Trophoblast cell (in vitro differentiated cells and primary cell): ENCODE measurements at regions not wholly inside any gene's neighbourhood (a gene's known extent, or its start where the extent isn't known, plus 50 kb on each side); places are given as distances from the start of the nearest gene placed in this dataset.

Source experiments
- DNase-seq, 2 donors: peaks; one replicate each; pipeline ENCODE4 v3.0.0-alpha.2; 2016
- H2AFZ ChIP-seq: 2 replicates; pipeline ENCODE4 v1.6.1; 2013; ENCODE audit warnings: low read length, moderate library complexity, mild to moderate bottlenecking; ENCODE audit not compliant: insufficient read depth, poor library complexity
- H2AK5ac ChIP-seq: 2 replicates; pipeline ENCODE4 v1.6.1; 2013; ENCODE audit warnings: mild to moderate bottlenecking, low read length
- H2BK120ac ChIP-seq: 2 replicates; pipeline ENCODE4 v1.6.1; 2013; ENCODE audit warnings: low read length, mild to moderate bottlenecking, moderate library complexity; ENCODE audit not compliant: insufficient read depth, poor library complexity
- H2BK12ac ChIP-seq: 2 replicates; pipeline ENCODE4 v1.6.1; 2013; ENCODE audit warnings: mild to moderate bottlenecking, low read length, moderate library complexity
- H2BK5ac ChIP-seq: 2 replicates; pipeline ENCODE4 v1.6.1; 2013; ENCODE audit warnings: low read length, low read depth, moderate library complexity, mild to moderate bottlenecking; ENCODE audit not compliant: poor library complexity
- H3K14ac ChIP-seq: 2 replicates; pipeline ENCODE4 v1.6.1; 2013; ENCODE audit warnings: mild to moderate bottlenecking, low read length
- H3K18ac ChIP-seq: 2 replicates; pipeline ENCODE4 v1.6.1; 2013; ENCODE audit warnings: mild to moderate bottlenecking, low read length
- H3K23ac ChIP-seq: 2 replicates; pipeline ENCODE4 v1.6.1; 2013; ENCODE audit warnings: low read length
- H3K27ac ChIP-seq: 2 replicates; pipeline ENCODE4 v1.5.1; 2013; ENCODE audit warnings: low read depth, mild to moderate bottlenecking, inconsistent platforms, low read length, moderate library complexity
- H3K27me3 ChIP-seq: 2 replicates; pipeline ENCODE4 v1.6.1; 2013; ENCODE audit warnings: inconsistent platforms, mild to moderate bottlenecking, low read length, moderate library complexity; ENCODE audit not compliant: insufficient read depth
- H3K36me3 ChIP-seq, 2 experiments: 1 replicate in 1 of 2; 2 replicates in 1 of 2; pipeline ENCODE4 v1.6.1; 2013; ENCODE audit warnings: low read length in 2 of 2, mild to moderate bottlenecking in 2 of 2, moderate library complexity in 1 of 2; ENCODE audit not compliant: insufficient read depth in 2 of 2, control insufficient read depth in 1 of 2
- H3K4ac ChIP-seq: 2 replicates; pipeline ENCODE4 v1.6.1; 2013; ENCODE audit warnings: low read depth, mild to moderate bottlenecking, low read length, moderate library complexity
- H3K4me1 ChIP-seq, 2 experiments: 1 replicate in 1 of 2; 2 replicates in 1 of 2; pipeline ENCODE4 v1.6.1; 2013; ENCODE audit warnings: low read length in 2 of 2, mild to moderate bottlenecking in 2 of 2, moderate library complexity in 1 of 2; ENCODE audit not compliant: insufficient read depth in 2 of 2, control insufficient read depth in 1 of 2
- H3K4me2 ChIP-seq: 2 replicates; pipeline ENCODE4 v1.6.1; 2013; ENCODE audit warnings: inconsistent platforms, mild to moderate bottlenecking, low read length, moderate library complexity
- H3K4me3 ChIP-seq: 2 replicates; pipeline ENCODE4 v1.5.1; 2013; ENCODE audit warnings: mild to moderate bottlenecking, low read depth, low read length, inconsistent platforms
- H3K79me1 ChIP-seq: one replicate; pipeline ENCODE4 v1.6.1; 2013; ENCODE audit warnings: low read length
- H3K79me2 ChIP-seq: 2 replicates; pipeline ENCODE4 v1.6.1; 2013; ENCODE audit warnings: low read length, mild to moderate bottlenecking; ENCODE audit not compliant: control insufficient read depth, insufficient read depth, poor library complexity
- H3K9ac ChIP-seq: 2 replicates; pipeline ENCODE4 v1.6.1; 2013; ENCODE audit warnings: mild to moderate bottlenecking, low read length
- H3K9me3 ChIP-seq: 2 replicates; pipeline ENCODE4 v1.6.1; 2013; ENCODE audit warnings: low read depth, mild to moderate bottlenecking, control low read depth, inconsistent platforms, low read length; ENCODE audit not compliant: insufficient read depth
- H4K12ac ChIP-seq: 2 replicates; pipeline ENCODE4 v1.6.1; 2013; ENCODE audit warnings: low read depth, mild to moderate bottlenecking, low read length, moderate library complexity
- H4K8ac ChIP-seq: 2 replicates; pipeline ENCODE4 v1.6.1; 2013; ENCODE audit warnings: low read depth, mild to moderate bottlenecking, low read length, moderate library complexity
- H4K91ac ChIP-seq: one replicate; pipeline ENCODE4 v1.6.1; 2013; ENCODE audit warnings: low read depth, mild to moderate bottlenecking, low read length, moderate library complexity
- WGBS: extraction: QIAGEN DNeasy Blood & Tissue Kit; methylation state at CpG from one replicate; pipeline ENCODE4 v1.1.7; 2013; ENCODE audit warnings: missing lambda C conversion rate; ENCODE audit not compliant: insufficient read length, insufficient coverage; ENCODE audit errors: extremely low coverage; 5-methylcytosine and 5-hydroxymethylcytosine counted together

DNA sequence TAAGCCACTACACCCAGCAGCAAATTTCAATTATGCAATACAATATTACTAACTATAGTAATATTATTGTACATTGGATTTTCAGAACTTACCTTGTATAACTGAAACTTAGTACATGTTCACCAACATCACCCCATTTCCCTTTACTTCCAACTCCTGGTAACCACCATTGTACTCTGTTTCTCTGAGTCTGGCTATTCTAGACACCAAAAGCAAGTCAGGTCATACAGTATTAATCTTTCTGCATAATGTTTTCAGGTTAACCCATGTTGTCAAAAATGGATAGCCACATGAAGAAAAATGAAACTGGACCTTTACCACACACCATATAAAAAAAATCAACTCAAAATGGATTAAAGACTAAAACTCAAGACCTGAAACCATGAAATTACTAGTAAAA is 558.2 kb downstream of the MMUT start:
- Histone ChIP-seq H3K27ac (no peak overlapping the region), H2BK5ac (no peak overlapping the region), H2AFZ (no peak overlapping the region), H3K79me2 (no peaks in the 10 kb centered on the region), H4K12ac (no peak overlapping the region), H3K79me1 (no peaks in the 10 kb centered on the region), H3K9ac (no peak overlapping the region), H3K4me3 (no peak overlapping the region), H3K4me1 (no peaks in the 10 kb centered on the region), H3K36me3 (no peaks in the 10 kb centered on the region), H3K18ac (no peak overlapping the region), H3K4me2 (no peak overlapping the region), H3K4ac (no peak overlapping the region), H3K23ac (no peak overlapping the region), H2BK12ac (no peak overlapping the region), H4K8ac (no peak overlapping the region), H2AK5ac (no peak overlapping the region), H3K9me3 (no peaks in the 10 kb centered on the region), H4K91ac (no peak overlapping the region), H3K27me3 (no peaks in the 10 kb centered on the region), H3K14ac (no peak overlapping the region), H2BK120ac (no peak overlapping the region)
- no peak for DNase-seq

DNA sequence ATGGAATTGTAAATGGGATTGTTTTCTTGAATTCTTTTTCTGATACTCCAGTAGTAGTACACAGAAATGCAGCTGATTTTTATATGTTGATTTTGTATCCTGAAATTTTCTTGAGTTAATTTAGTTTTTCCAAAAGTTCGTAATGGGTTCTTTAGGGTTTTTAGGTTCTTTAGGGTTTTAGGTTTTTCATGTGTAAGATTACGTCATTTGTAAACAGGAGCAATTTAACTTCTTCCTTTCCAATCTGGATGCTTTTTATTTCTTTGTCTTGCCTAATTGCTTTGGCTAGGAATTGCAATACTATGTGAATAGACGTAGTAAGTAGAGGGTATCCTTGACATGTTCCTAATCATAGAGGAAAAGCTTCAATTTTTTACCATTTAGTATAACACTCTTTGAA is 568.6 kb downstream of the MMUT start:
- no peak overlapping the region for H2BK120ac ChIP-seq
- H4K8ac ChIP-seq: no peak overlapping the region
- no peak overlapping the region for H3K14ac ChIP-seq
- no peak for DNase-seq
- H3K23ac ChIP-seq: no peak overlapping the region
- no peak overlapping the region for H3K4ac ChIP-seq
- H3K4me1 ChIP-seq: no peaks in the 10 kb centered on the region
- no peak overlapping the region for H4K91ac ChIP-seq
- no peaks in the 10 kb centered on the region for H3K9me3 ChIP-seq
- no peaks in the 10 kb centered on the region for H3K79me2 ChIP-seq
- no peak overlapping the region for H3K9ac ChIP-seq
- H3K18ac ChIP-seq: no peak overlapping the region
- H3K36me3 ChIP-seq: no peaks in the 10 kb centered on the region
- H3K27me3 ChIP-seq: no peaks in the 10 kb centered on the region
- H3K4me2 ChIP-seq: no peak overlapping the region
- no peak overlapping the region for H2AFZ ChIP-seq
- no peak overlapping the region for H2BK5ac ChIP-seq
- no peak overlapping the region for H2BK12ac ChIP-seq
- H3K4me3 ChIP-seq: no peak overlapping the region
- no peak overlapping the region for H4K12ac ChIP-seq
- no peaks in the 10 kb centered on the region for H3K79me1 ChIP-seq
- H3K27ac ChIP-seq: no peak overlapping the region
- no peak overlapping the region for H2AK5ac ChIP-seq
- no CpG with 5 or more reads among the region's 3 CpGs for WGBS

DNA sequence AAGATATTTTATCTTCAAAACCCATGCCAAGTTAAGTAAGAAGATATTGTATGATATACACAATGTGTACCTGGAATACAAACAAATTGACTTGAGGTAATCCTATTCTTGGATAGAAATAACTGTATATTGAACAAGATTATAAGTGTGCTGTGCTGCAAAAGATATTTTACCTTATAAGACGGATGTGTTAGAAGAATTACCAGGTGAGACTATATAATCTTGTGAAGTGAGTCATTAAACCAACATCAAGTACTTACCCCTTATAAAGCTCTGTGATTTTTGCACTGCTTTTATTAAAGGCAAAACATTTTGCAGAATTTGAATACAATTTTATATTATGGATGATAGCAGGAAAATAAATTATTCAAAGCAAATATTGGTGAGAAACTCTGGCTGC is 570.0 kb downstream of the MMUT start:
- no peak overlapping the region for H3K4me2 ChIP-seq
- H2AK5ac ChIP-seq: no peak overlapping the region
- H3K18ac ChIP-seq: no peak overlapping the region
- no peak overlapping the region for H4K91ac ChIP-seq
- H3K27ac ChIP-seq: no peak overlapping the region
- H3K4ac ChIP-seq: no peak overlapping the region
- H4K12ac ChIP-seq: no peak overlapping the region
- no CpG with 5 or more reads among the region's 1 CpG for WGBS
- H3K14ac ChIP-seq: no peak overlapping the region
- DNase-seq: no peak
- H2AFZ ChIP-seq: no peak overlapping the region
- no peaks in the 10 kb centered on the region for H3K27me3 ChIP-seq
- H3K9ac ChIP-seq: no peak overlapping the region
- H4K8ac ChIP-seq: no peak overlapping the region
- H3K79me1 ChIP-seq: no peaks in the 10 kb centered on the region
- no peak overlapping the region for H2BK5ac ChIP-seq
- H3K4me1 ChIP-seq: no peaks in the 10 kb centered on the region
- no peak overlapping the region for H3K4me3 ChIP-seq
- no peaks in the 10 kb centered on the region for H3K9me3 ChIP-seq
- no peak overlapping the region for H2BK120ac ChIP-seq
- H3K36me3 ChIP-seq: no peaks in the 10 kb centered on the region
- H3K79me2 ChIP-seq: no peaks in the 10 kb centered on the region
- no peak overlapping the region for H2BK12ac ChIP-seq
- H3K23ac ChIP-seq: no peak overlapping the region

DNA sequence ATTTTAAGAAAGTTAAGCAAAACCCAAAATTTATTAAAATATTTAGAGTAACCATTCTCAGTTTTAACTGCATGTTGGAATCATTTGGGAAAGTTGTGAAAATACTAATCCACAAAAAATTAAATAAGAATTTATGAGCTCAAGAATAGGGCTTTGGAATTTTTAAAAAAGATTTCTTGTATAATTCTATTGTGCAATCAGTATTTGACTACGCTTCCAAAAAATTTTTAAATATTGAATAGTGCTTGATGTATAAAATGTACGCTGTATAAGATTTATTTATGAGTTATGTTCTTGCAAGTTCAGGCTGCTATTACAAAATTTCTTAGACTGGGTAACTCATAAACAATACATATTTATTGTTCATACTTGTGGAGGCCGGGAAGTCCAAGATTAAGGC is 571.7 kb downstream of the MMUT start:
- H3K4me3 ChIP-seq: no peak overlapping the region
- H3K79me2 ChIP-seq: no peaks in the 10 kb centered on the region
- H2BK5ac ChIP-seq: no peak overlapping the region
- no peak overlapping the region for H2BK120ac ChIP-seq
- no peaks in the 10 kb centered on the region for H3K79me1 ChIP-seq
- H3K27me3 ChIP-seq: no peaks in the 10 kb centered on the region
- H3K4me2 ChIP-seq: no peak overlapping the region
- no peak overlapping the region for H2AFZ ChIP-seq
- H4K8ac ChIP-seq: no peak overlapping the region
- WGBS: no CpG with 5 or more reads among the region's 3 CpGs
- H3K14ac ChIP-seq: no peak overlapping the region
- H4K91ac ChIP-seq: no peak overlapping the region
- no peak overlapping the region for H2AK5ac ChIP-seq
- no peaks in the 10 kb centered on the region for H3K36me3 ChIP-seq
- no peak overlapping the region for H3K27ac ChIP-seq
- H2BK12ac ChIP-seq: no peak overlapping the region
- H3K4me1 ChIP-seq: no peaks in the 10 kb centered on the region
- no peaks in the 10 kb centered on the region for H3K9me3 ChIP-seq
- H3K4ac ChIP-seq: no peak overlapping the region
- no peak overlapping the region for H3K18ac ChIP-seq
- no peak overlapping the region for H3K23ac ChIP-seq
- no peak for DNase-seq
- no peak overlapping the region for H3K9ac ChIP-seq
- H4K12ac ChIP-seq: no peak overlapping the region

DNA sequence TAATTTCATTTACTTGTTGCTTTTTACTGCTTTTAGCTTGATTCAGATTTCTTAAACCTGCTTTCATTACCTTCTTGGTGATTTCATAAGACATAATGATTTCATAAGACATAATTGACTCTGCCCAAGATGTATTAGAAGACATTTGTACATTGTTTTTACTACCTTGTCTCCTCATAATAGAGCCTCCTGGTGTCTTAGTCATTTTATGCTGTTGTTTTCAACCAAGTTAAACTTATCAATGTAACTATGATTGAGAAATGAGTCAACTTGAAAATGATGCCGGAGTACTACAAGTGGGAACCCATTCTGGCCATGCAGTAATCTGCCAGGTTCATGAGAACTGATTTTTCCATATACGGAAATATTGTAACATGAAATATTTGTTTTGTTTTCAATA is 573.6 kb downstream of the MMUT start:
- H3K36me3 ChIP-seq: no peaks in the 10 kb centered on the region
- no peak overlapping the region for H2BK5ac ChIP-seq
- no peak overlapping the region for H2BK12ac ChIP-seq
- WGBS: no CpG with 5 or more reads among the region's 2 CpGs
- no peak overlapping the region for H2AFZ ChIP-seq
- H4K91ac ChIP-seq: no peak overlapping the region
- no peak overlapping the region for H3K4me3 ChIP-seq
- DNase-seq: no peak
- H2AK5ac ChIP-seq: no peak overlapping the region
- H3K23ac ChIP-seq: no peak overlapping the region
- H3K9me3 ChIP-seq: no peaks in the 10 kb centered on the region
- no peak overlapping the region for H4K8ac ChIP-seq
- no peak overlapping the region for H4K12ac ChIP-seq
- no peak overlapping the region for H3K14ac ChIP-seq
- no peak overlapping the region for H2BK120ac ChIP-seq
- H3K27me3 ChIP-seq: no peaks in the 10 kb centered on the region
- no peaks in the 10 kb centered on the region for H3K79me1 ChIP-seq
- no peaks in the 10 kb centered on the region for H3K79me2 ChIP-seq
- H3K27ac ChIP-seq: no peak overlapping the region
- no peak overlapping the region for H3K18ac ChIP-seq
- no peak overlapping the region for H3K9ac ChIP-seq
- no peak overlapping the region for H3K4me2 ChIP-seq
- H3K4ac ChIP-seq: no peak overlapping the region
- no peaks in the 10 kb centered on the region for H3K4me1 ChIP-seq
